IMR-90 (cell line): ENCODE measurements at regions not wholly inside any gene's neighbourhood (a gene's known extent, or its start where the extent isn't known, plus 50 kb on each side); places are given as distances from the start of the nearest gene placed in this dataset.

ENCODE experiments used
- CTCF ChIP-seq: conservative IDR thresholded peaks from 2 replicates; pipeline ENCODE4 v1.5.1; 2012; ENCODE audit warnings: mild to moderate bottlenecking, low read depth, low read length, improper control_type of control experiment
- ELK1 ChIP-seq: fragments of 150-350 bp; IDR thresholded peaks from 2 replicates; pipeline ENCODE4 v1.6.1; 2016; ENCODE audit warnings: low read depth, mild to moderate bottlenecking, low read length, moderate library complexity, borderline replicate concordance
- FOS ChIP-seq: fragments of 150-350 bp; IDR thresholded peaks from 2 replicates; pipeline ENCODE4 v1.6.1; 2016; ENCODE audit warnings: low read depth, low read length
- MXI1 ChIP-seq: IDR thresholded peaks from 2 replicates; pipeline ENCODE4 v1.6.1; 2012; ENCODE audit warnings: low read depth, mild to moderate bottlenecking, low read length, moderate library complexity, borderline replicate concordance
- POLR2A ChIP-seq: IDR thresholded peaks from 2 replicates; pipeline ENCODE4 v1.6.1; 2012; ENCODE audit warnings: mild to moderate bottlenecking, low read depth, low read length
- RAD21 ChIP-seq: IDR thresholded peaks from 2 replicates; pipeline ENCODE4 v1.6.1; 2012; ENCODE audit warnings: low read length, improper control_type of control experiment
- RFX5 ChIP-seq: IDR thresholded peaks from 2 replicates; pipeline ENCODE4 v1.8.0; 2012; ENCODE audit warnings: low read depth, mild to moderate bottlenecking, low read length, moderate library complexity
- USF2 ChIP-seq: fragments of 150-350 bp; IDR thresholded peaks from 2 replicates; pipeline ENCODE4 v1.6.1; 2017; ENCODE audit warnings: mild to moderate bottlenecking, antibody characterized with exemption, low read length, low read depth

DNA sequence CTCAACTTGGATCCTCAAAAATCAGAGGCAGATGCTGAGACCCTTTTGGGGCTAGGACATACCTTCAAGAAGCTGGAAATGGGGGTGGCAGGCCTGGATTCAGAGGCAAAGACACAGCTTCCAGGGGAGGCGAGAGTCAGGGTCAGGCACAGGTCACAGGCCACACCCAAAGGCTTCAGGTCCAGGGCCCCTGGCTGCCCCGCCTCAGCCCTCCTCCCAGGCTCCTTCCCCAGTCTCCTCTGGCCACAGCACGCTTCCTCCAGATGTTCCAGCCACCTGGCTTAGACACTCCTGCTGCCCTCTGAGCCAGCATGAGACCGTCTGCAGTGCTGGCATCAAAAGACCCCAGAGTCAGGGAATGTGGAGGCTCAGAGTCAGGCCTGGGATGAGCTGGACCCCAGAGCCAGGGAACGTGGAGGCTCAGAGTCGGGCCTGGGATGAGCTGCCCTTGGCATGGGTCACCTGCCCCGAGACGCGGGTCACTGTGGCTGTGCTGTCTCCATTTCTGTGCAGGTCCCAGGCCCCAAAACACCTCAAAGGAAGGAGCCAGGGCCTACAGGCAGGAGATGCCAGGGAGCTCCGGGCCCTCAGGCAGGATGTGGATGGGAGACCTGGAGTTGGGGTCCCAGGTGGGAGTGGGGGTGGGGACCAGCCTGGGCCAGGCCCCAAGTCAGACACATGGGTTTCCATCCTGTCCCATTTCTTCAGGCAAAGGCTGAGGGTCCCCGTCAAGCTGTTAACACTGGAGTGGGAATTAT is 58.9 kb downstream of the DIO3 start:
- TF ChIP-seq CTCF (no peak), MXI1 (no peak), RAD21 (no peak), POLR2A (no peak), USF2 (no peak), FOS (no peak), RFX5 (no peak), ELK1 (no peak)
